ENCODE measurements at regions not wholly inside any gene's neighbourhood (a gene's known extent, or its start where the extent isn't known, plus 50 kb on each side); places are given as distances from the start of the nearest gene placed in this dataset.

DNA sequence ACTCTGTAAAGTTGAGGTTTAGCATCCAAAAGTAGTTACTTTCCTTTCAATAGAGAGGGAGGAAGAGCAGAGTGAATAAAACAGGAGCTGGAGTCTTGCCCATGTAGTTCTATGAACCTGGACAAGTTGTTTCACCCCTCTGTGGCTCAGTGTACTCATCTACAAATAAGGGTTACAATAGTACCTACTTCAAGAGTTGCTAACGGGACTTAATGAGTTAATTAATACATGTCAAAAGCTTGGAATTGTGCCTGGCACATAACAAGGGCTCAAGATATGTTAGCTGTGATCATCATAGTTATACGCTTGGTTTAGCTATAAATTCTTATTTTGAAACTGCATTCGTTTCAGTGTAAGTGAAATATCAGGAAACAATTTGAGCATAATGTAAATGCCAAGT, 388.5 kb upstream of the THBS1 start:
- no peak for TF ChIP-seq POLR2AphosphoS5 (IDR thresholded peaks at IDR 0.05)
- no peak for TF ChIP-seq EZH2 (IDR thresholded peaks at IDR 0.05; ENCODE audit: borderline replicate concordance, insufficient read depth, low read length, poor library complexity, severe bottlenecking)
- no peak for TF ChIP-seq MXI1 (conservative IDR thresholded peaks at IDR 0.05; ENCODE audit: poor library complexity, severe bottlenecking)
- TF ChIP-seq EP300 (conservative IDR thresholded peaks at IDR 0.05; ENCODE audit: poor library complexity, severe bottlenecking), result no peak
- no peak for TF ChIP-seq SMC3 (conservative IDR thresholded peaks at IDR 0.05; ENCODE audit: poor library complexity)
- TF ChIP-seq, protein P1, sequence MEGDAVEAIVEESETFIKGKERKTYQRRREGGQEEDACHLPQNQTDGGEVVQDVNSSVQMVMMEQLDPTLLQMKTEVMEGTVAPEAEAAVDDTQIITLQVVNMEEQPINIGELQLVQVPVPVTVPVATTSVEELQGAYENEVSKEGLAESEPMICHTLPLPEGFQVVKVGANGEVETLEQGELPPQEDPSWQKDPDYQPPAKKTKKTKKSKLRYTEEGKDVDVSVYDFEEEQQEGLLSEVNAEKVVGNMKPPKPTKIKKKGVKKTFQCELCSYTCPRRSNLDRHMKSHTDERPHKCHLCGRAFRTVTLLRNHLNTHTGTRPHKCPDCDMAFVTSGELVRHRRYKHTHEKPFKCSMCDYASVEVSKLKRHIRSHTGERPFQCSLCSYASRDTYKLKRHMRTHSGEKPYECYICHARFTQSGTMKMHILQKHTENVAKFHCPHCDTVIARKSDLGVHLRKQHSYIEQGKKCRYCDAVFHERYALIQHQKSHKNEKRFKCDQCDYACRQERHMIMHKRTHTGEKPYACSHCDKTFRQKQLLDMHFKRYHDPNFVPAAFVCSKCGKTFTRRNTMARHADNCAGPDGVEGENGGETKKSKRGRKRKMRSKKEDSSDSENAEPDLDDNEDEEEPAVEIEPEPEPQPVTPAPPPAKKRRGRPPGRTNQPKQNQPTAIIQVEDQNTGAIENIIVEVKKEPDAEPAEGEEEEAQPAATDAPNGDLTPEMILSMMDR (IDR thresholded peaks at IDR 0.05; ENCODE audit: poor library complexity, severe bottlenecking), result no peak
- TF ChIP-seq, protein P2, sequence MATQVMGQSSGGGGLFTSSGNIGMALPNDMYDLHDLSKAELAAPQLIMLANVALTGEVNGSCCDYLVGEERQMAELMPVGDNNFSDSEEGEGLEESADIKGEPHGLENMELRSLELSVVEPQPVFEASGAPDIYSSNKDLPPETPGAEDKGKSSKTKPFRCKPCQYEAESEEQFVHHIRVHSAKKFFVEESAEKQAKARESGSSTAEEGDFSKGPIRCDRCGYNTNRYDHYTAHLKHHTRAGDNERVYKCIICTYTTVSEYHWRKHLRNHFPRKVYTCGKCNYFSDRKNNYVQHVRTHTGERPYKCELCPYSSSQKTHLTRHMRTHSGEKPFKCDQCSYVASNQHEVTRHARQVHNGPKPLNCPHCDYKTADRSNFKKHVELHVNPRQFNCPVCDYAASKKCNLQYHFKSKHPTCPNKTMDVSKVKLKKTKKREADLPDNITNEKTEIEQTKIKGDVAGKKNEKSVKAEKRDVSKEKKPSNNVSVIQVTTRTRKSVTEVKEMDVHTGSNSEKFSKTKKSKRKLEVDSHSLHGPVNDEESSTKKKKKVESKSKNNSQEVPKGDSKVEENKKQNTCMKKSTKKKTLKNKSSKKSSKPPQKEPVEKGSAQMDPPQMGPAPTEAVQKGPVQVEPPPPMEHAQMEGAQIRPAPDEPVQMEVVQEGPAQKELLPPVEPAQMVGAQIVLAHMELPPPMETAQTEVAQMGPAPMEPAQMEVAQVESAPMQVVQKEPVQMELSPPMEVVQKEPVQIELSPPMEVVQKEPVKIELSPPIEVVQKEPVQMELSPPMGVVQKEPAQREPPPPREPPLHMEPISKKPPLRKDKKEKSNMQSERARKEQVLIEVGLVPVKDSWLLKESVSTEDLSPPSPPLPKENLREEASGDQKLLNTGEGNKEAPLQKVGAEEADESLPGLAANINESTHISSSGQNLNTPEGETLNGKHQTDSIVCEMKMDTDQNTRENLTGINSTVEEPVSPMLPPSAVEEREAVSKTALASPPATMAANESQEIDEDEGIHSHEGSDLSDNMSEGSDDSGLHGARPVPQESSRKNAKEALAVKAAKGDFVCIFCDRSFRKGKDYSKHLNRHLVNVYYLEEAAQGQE (IDR thresholded peaks at IDR 0.05; ENCODE audit: borderline replicate concordance), result no peak
- no peak for TF ChIP-seq RAD21 (conservative IDR thresholded peaks at IDR 0.05)
- no peak for TF ChIP-seq TAF1 (IDR thresholded peaks at IDR 0.05; ENCODE audit: low read depth)
- Histone ChIP-seq H3K9ac (ENCODE audit: low read length) (no peak overlapping the region), H3K9me2 (ENCODE audit: insufficient read depth, low read length) (no peaks in the 10 kb centered on the region)

DNA sequence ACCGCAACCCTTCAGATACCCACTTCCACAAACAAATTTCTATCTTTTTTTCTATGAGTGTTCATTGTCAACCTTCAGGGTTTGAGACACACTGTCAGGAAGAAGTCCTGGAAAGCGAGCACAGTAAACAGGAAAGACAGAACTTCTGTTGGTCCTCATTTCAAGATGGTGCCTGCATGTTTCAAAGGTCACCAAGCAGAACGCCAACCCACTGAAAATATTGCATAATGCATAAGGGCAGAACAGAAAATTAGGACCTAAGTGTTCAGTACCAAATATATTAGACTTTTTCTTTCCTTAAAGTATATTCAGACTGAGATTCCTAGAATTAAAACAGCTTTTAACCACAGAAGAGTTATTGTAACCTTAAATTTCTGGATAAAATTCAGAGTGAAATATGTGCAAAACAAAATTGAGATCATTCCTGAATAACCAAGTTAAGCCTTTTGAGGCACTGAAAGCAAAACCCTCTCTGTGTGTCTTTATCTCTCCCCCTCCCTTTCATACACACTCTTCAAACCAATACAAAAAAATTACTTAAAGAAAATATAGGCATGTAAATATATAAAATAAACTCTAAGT, 387.8 kb upstream of the THBS1 start:
- Histone ChIP-seq H3K36me3 (ENCODE audit: insufficient read depth, low read length) (no peaks in the 10 kb centered on the region), H2AFZ (ENCODE audit: low read depth, low read length) (no peak overlapping the region), H4K20me1 (ENCODE audit: insufficient read depth) (no peaks in the 10 kb centered on the region), H3K4me3 (ENCODE audit: low read length) (no peak overlapping the region), H3K27me3 (ENCODE audit: insufficient read depth, low read depth, low read length) (no peaks in the 10 kb centered on the region), H3F3A (ENCODE audit: insufficient read depth, low read length, poor library complexity, severe bottlenecking) (no peaks in the 10 kb centered on the region), H3K9me2 (ENCODE audit: insufficient read depth, low read length) (no peaks in the 10 kb centered on the region), H3K79me2 (replicated peaks; ENCODE audit: insufficient read depth, low read length) (no peaks in the 10 kb centered on the region), H3K4me2 (ENCODE audit: low read length) (no peak overlapping the region), H3K27ac (ENCODE audit: low read length) (no peak overlapping the region), H3K9me3 (ENCODE audit: low read length) (no peaks in the 10 kb centered on the region), H3K9ac (ENCODE audit: low read length) (no peak overlapping the region)
- TF ChIP-seq RAD21 (conservative IDR thresholded peaks at IDR 0.05), result no peak

More for the DNA sequence above, 388.5 kb upstream of the THBS1 start:
- Histone ChIP-seq H3K27me3 (ENCODE audit: insufficient read depth, low read depth, low read length) (no peaks in the 10 kb centered on the region), H3K27ac (ENCODE audit: low read length) (no peak overlapping the region), H3K36me3 (ENCODE audit: insufficient read depth, low read length) (no peaks in the 10 kb centered on the region), H3K79me2 (replicated peaks; ENCODE audit: insufficient read depth, low read length) (no peaks in the 10 kb centered on the region), H3K4me2 (ENCODE audit: low read length) (no peak overlapping the region), H3K4me3 (ENCODE audit: low read length) (no peak overlapping the region), H2AFZ (ENCODE audit: low read depth, low read length) (no peak overlapping the region), H4K20me1 (ENCODE audit: insufficient read depth) (no peaks in the 10 kb centered on the region), H3K9me3 (ENCODE audit: low read length) (no peaks in the 10 kb centered on the region), H3F3A (ENCODE audit: insufficient read depth, low read length, poor library complexity, severe bottlenecking) (no peaks in the 10 kb centered on the region)

DNA sequence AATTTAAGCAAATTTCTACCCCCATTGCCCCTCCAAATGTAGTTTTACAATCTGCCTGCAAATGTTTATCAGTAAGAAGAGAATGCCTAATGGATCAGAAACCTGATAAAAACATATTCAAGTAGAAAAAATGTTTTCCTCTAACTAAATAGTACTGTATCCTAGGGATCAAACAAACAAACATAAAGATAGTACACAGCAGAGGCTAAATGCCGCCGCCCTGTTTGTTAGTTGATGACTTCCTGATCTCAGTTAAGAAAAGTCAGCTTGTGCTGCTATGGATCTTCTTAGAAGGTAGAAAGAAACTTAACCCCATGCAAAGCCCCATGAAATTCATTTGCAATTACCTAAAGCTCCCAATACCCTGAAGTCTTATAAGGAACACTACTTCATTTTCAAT, 387.3 kb upstream of the THBS1 start:
- H3K4me2 ChIP-seq (ENCODE audit: low read length), result no peak overlapping the region
- H3K27ac ChIP-seq (ENCODE audit: low read length), result no peak overlapping the region
- H4K20me1 ChIP-seq (ENCODE audit: insufficient read depth), result no peaks in the 10 kb centered on the region
- no peak for TF ChIP-seq EP300 (conservative IDR thresholded peaks at IDR 0.05; ENCODE audit: poor library complexity, severe bottlenecking)
- TF ChIP-seq SMC3 (conservative IDR thresholded peaks at IDR 0.05; ENCODE audit: poor library complexity), result no peak
- TF ChIP-seq POLR2AphosphoS5 (IDR thresholded peaks at IDR 0.05), result no peak
- TF ChIP-seq, protein P2 (IDR thresholded peaks at IDR 0.05; ENCODE audit: borderline replicate concordance), result no peak
- TF ChIP-seq, protein P1 (IDR thresholded peaks at IDR 0.05; ENCODE audit: poor library complexity, severe bottlenecking), result no peak
- no peak for TF ChIP-seq TAF1 (IDR thresholded peaks at IDR 0.05; ENCODE audit: low read depth)
- no peak for TF ChIP-seq MXI1 (conservative IDR thresholded peaks at IDR 0.05; ENCODE audit: poor library complexity, severe bottlenecking)
- no peaks in the 10 kb centered on the region for H3K9me2 ChIP-seq (ENCODE audit: insufficient read depth, low read length)
- no peaks in the 10 kb centered on the region for H3K27me3 ChIP-seq (ENCODE audit: insufficient read depth, low read depth, low read length)
- H3F3A ChIP-seq (ENCODE audit: insufficient read depth, low read length, poor library complexity, severe bottlenecking), result no peaks in the 10 kb centered on the region
- no peaks in the 10 kb centered on the region for H3K36me3 ChIP-seq (ENCODE audit: insufficient read depth, low read length)
- no peak overlapping the region for H3K9ac ChIP-seq (ENCODE audit: low read length)
- no peak overlapping the region for H3K4me3 ChIP-seq (ENCODE audit: low read length)
- no peak overlapping the region for H2AFZ ChIP-seq (ENCODE audit: low read depth, low read length)
- no peaks in the 10 kb centered on the region for H3K79me2 ChIP-seq (replicated peaks; ENCODE audit: insufficient read depth, low read length)
- H3K9me3 ChIP-seq (ENCODE audit: low read length), result no peaks in the 10 kb centered on the region
